ENCODE measurements at regions not wholly inside any gene's neighbourhood (a gene's known extent, or its start where the extent isn't known, plus 50 kb on each side); places are given as distances from the start of the nearest gene placed in this dataset.

DNA sequence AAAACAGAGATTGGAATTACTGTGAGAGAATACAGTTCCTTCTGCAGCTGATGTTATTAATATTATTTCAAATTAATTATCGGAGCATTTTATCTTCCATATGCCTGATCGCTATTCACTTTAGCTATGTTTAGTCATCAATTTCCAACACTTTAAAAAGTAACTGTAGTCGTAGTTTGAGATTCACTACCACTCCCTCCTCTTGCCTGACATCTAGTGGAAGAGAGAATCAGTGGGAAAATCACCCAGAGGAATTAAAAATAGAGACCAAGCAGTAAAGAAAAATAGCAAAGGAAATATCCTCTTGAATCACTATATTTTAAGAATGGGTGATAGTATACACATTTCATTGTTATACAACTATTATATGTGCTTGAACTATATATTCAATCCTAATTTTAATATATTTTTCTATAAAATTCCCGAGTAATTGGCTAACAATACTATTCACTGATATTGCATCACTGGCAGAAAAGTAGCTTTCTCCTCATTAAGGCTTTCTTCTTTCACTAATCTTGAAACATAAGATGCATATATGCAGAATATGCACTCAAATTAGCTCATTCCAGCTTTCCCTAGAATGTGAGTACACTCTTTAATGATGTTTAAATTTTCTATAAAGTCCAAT is 708.7 kb downstream of the CDH9 start:
- Histone ChIP-seq H4K20me1 (ENCODE audit: control insufficient read depth, insufficient read depth, insufficient read length) (no peaks in the 10 kb centered on the region), H3K18ac (ENCODE audit: insufficient read length, low read depth, low read length) (no peak overlapping the region), H2AK5ac (ENCODE audit: insufficient read length, low read length) (no peak overlapping the region), H3K4ac (ENCODE audit: low read depth, low read length) (no peak overlapping the region), H3K79me2 (ENCODE audit: insufficient read depth, low read length) (no peaks in the 10 kb centered on the region), H3K23ac (ENCODE audit: insufficient read length, low read depth, low read length) (no peak overlapping the region), H3K27me3 (ENCODE audit: insufficient read depth, low read length) (no peaks in the 10 kb centered on the region), H3K79me1 (ENCODE audit: insufficient read depth, low read depth, low read length, poor library complexity, severe bottlenecking) (no peaks in the 10 kb centered on the region), H3K4me1 (ENCODE audit: insufficient read depth, low read length) (no peaks in the 10 kb centered on the region), H3K9ac (ENCODE audit: extremely low read depth, insufficient read length, low read length) (no peak overlapping the region), H3K27ac (ENCODE audit: insufficient read length, low read depth, low read length) (no peak overlapping the region), H3K56ac (ENCODE audit: insufficient read length, low read depth, low read length) (no peak overlapping the region), H2BK20ac (ENCODE audit: low read depth, low read length, poor library complexity, severe bottlenecking) (no peak overlapping the region), H2BK12ac (ENCODE audit: insufficient read length, low read depth, low read length) (no peak overlapping the region), H2BK5ac (ENCODE audit: insufficient read length, low read length) (no peak overlapping the region), H3K4me2 (ENCODE audit: insufficient read depth, insufficient read length, low read length) (no peak overlapping the region), H4K5ac (ENCODE audit: insufficient read length, low read depth, low read length) (no peak overlapping the region), H4K8ac (replicated peaks; ENCODE audit: insufficient read length, low read depth, low read length) (no peak overlapping the region), H3K9me3 (ENCODE audit: control insufficient read depth, low read depth, low read length) (no peaks in the 10 kb centered on the region), H2BK15ac (ENCODE audit: low read depth, low read length) (no peak overlapping the region), H3K23me2 (ENCODE audit: insufficient read length, low read depth, low read length, poor library complexity, severe bottlenecking) (no peaks in the 10 kb centered on the region), H4K91ac (ENCODE audit: insufficient read length, low read depth, low read length) (no peak overlapping the region), H3T11ph (ENCODE audit: low read length) (no peak overlapping the region), H3K14ac (ENCODE audit: insufficient read depth, low read length) (no peak overlapping the region), H2AFZ (ENCODE audit: low read length) (no peak overlapping the region), H2BK120ac (ENCODE audit: low read depth, low read length, poor library complexity, severe bottlenecking) (no peak overlapping the region)
- TF ChIP-seq, protein P1, sequence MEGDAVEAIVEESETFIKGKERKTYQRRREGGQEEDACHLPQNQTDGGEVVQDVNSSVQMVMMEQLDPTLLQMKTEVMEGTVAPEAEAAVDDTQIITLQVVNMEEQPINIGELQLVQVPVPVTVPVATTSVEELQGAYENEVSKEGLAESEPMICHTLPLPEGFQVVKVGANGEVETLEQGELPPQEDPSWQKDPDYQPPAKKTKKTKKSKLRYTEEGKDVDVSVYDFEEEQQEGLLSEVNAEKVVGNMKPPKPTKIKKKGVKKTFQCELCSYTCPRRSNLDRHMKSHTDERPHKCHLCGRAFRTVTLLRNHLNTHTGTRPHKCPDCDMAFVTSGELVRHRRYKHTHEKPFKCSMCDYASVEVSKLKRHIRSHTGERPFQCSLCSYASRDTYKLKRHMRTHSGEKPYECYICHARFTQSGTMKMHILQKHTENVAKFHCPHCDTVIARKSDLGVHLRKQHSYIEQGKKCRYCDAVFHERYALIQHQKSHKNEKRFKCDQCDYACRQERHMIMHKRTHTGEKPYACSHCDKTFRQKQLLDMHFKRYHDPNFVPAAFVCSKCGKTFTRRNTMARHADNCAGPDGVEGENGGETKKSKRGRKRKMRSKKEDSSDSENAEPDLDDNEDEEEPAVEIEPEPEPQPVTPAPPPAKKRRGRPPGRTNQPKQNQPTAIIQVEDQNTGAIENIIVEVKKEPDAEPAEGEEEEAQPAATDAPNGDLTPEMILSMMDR (conservative IDR thresholded peaks at IDR 0.05) = peak; percentile 75
- Mint-ChIP-seq H3K27ac (no peak overlapping the region), H3K4me1 (peaks cover 3% of the 10 kb centered on the region in 2 experiments; a peak in 3 of 4 replicates), H3K4me3 (no peak overlapping the region), H3K9me3 (peaks cover 0 to 3% of the 10 kb centered on the region in 2 experiments; a peak in 2 of 5 replicates), H3K27me3 (ENCODE audit: low read depth) (peaks cover 1% of the 10 kb centered on the region; the same call in 1 of the 2 replicates), H3K36me3 (ENCODE audit: insufficient read depth in 1 of 3, low read depth in 3 of 3) (no peaks in the 10 kb centered on the region)
- DNase-seq = no peak
- WGBS (ENCODE audit: extremely low coverage, insufficient read length, low lambda C conversion rate) = no CpG with 5 or more reads among the region's 4 CpGs
